HepG2 (cell line): ENCODE measurements at regions not wholly inside any gene's neighbourhood (a gene's known extent, or its start where the extent isn't known, plus 50 kb on each side); places are given as distances from the start of the nearest gene placed in this dataset.
A peak's percentile ranks its signal among the peaks of the same experiment; 100 is the strongest.

Source experiments
- ATAC-seq: fragments of 200-7000 bp; cut with Tn5 transposase; 3 replicates; pipeline ENCODE4 v1.9.1; 2020; ENCODE audit warnings: mild to moderate bottlenecking, moderate library complexity
- BruUV-seq: library from RNA; stranded (reverse); fragments of 400-500 nt; replicated peaks from 2 replicates; lab custom pipeline; 2021; lab: Mats Ljungman, UMichigan
- CTCF ChIA-PET: fragments of 300-600 bp; formaldehyde crosslinking; extraction: SDS; loops from one replicate; lab custom pipeline; 2021; ENCODE audit warnings: low total read pairs, inconsistent platforms, low intra/inter-chr PET ratio; lab: Yijun Ruan, JAX
- POLR2A ChIA-PET: fragments of 350-600 bp; sonication (Branson Sonifier 250); formaldehyde crosslinking; loops from one replicate; lab custom pipeline; 2020; ENCODE audit warnings: antibody characterized with exemption, inconsistent platforms; lab: Yijun Ruan, JAX
- DNase-seq: peaks from one replicate; pipeline ENCODE4 v3.0.0-alpha.2; 2015; ENCODE audit warnings: low spot score
- FAIRE-seq: peaks from 3 replicates; lab custom pipeline; 2011; peaks lifted over from hg19 to GRCh38; lab: Jason Lieb, UNC
- H2AFZ ChIP-seq: one replicate; pipeline ENCODE4 v1.6.1; 2011; ENCODE audit warnings: low read length, inconsistent platforms
- H3K27ac ChIP-seq: fragments of 300-600 bp; 3 replicates; pipeline ENCODE4 v1.8.0; 2011; ENCODE audit warnings: mixed run types, mild to moderate bottlenecking, mixed read lengths, low read length, inconsistent platforms; ENCODE audit not compliant: insufficient read depth; ENCODE audit errors: extremely low read length
- H3K27me3 ChIP-seq, 2 experiments: fragments of 200-600 bp in 1 of 2; 2 replicates in 1 of 2; 3 replicates in 1 of 2; pipeline versions ENCODE4 v1.6.0 to v1.8.0; 2011; ENCODE audit warnings: low read length in 2 of 2, mild to moderate bottlenecking in 2 of 2, moderate library complexity in 2 of 2, inconsistent platforms in 1 of 2; ENCODE audit not compliant: insufficient read depth in 2 of 2, control insufficient read depth in 1 of 2
- H3K36me3 ChIP-seq, 2 experiments: fragments of 200-600 bp in 1 of 2; replicated peaks in 1 of 2; 2 replicates in 1 of 2; 3 replicates in 1 of 2; pipeline versions ENCODE4 v1.5.1 to v1.8.0; 2011; ENCODE audit warnings: low read length in 2 of 2, inconsistent platforms in 1 of 2; ENCODE audit not compliant: insufficient read depth in 2 of 2, control insufficient read depth in 1 of 2
- H3K4me1 ChIP-seq: 2 replicates; pipeline ENCODE4 v1.5.1; 2012; ENCODE audit warnings: low read length, inconsistent platforms; ENCODE audit not compliant: insufficient read depth
- H3K4me2 ChIP-seq: 2 replicates; pipeline ENCODE4 v1.6.0; 2011; ENCODE audit warnings: low read depth, low read length, inconsistent platforms
- H3K4me3 ChIP-seq, 3 experiments: fragments of 200-600 bp in 1 of 3; sonication (generic), shearing (Covaris generic) in 1 of 3; replicated peaks in 1 of 3; 2 replicates each; pipeline ENCODE4 v1.5.1; 2011 to 2016; ENCODE audit warnings: low read length in 3 of 3, inconsistent platforms in 2 of 3, low read depth in 2 of 3, mild to moderate bottlenecking in 2 of 3, control low read depth in 1 of 3, mixed read lengths in 1 of 3; ENCODE audit not compliant: insufficient read depth in 1 of 3
- H3K79me2 ChIP-seq: one replicate; pipeline ENCODE4 v1.6.1; 2011; ENCODE audit warnings: low read length, inconsistent platforms; ENCODE audit not compliant: insufficient read depth
- H3K9ac ChIP-seq: 2 replicates; pipeline ENCODE4 v1.6.0; 2011; ENCODE audit warnings: mild to moderate bottlenecking, low read depth, low read length, inconsistent platforms; ENCODE audit not compliant: insufficient read depth
- H3K9me3 ChIP-seq: 2 replicates; pipeline ENCODE4 v1.5.1; 2012; ENCODE audit warnings: mild to moderate bottlenecking, low read length
- H4K20me1 ChIP-seq: 2 replicates; pipeline ENCODE4 v1.6.0; 2011; ENCODE audit warnings: inconsistent platforms, mild to moderate bottlenecking, low read length, moderate library complexity; ENCODE audit not compliant: insufficient read depth
- MAFF ChIP-seq: IDR thresholded peaks from 2 replicates; pipeline ENCODE4 v1.6.1; 2011; ENCODE audit warnings: low read depth, low read length, improper control_type of control experiment
- MAFK ChIP-seq, 2 experiments: IDR thresholded peaks in 1 of 2; conservative IDR thresholded peaks in 1 of 2; 2 replicates each; pipeline ENCODE4 v1.6.1; 2011; ENCODE audit warnings: improper control_type of control experiment in 2 of 2, low read length in 2 of 2
- RERE ChIP-seq: IDR thresholded peaks from 2 replicates; pipeline ENCODE4 v1.6.1; 2016; ENCODE audit warnings: low read depth, missing genetic modification reagents, missing compliant biosample characterization
- SETDB1 ChIP-seq: sonication (generic); formaldehyde crosslinking; IDR thresholded peaks from 2 replicates; pipeline ENCODE4 v1.5.1; 2020; ENCODE audit warnings: missing genetic modification reagents, mild to moderate bottlenecking, borderline replicate concordance
- STAT6 ChIP-seq: sonication (generic); formaldehyde crosslinking; IDR thresholded peaks from 2 replicates; pipeline ENCODE4 v1.4.0; 2020; ENCODE audit warnings: missing genetic modification reagents, mild to moderate bottlenecking, borderline replicate concordance
- ZNF446 ChIP-seq: sonication (generic); formaldehyde crosslinking; IDR thresholded peaks from 2 replicates; pipeline ENCODE4 v1.5.0; 2020; ENCODE audit warnings: mild to moderate bottlenecking, missing genetic modification reagents
- ZNF782 ChIP-seq: sonication (generic); formaldehyde crosslinking; IDR thresholded peaks from 2 replicates; pipeline ENCODE4 v1.4.0; 2020; ENCODE audit warnings: missing genetic modification reagents, mild to moderate bottlenecking, borderline replicate concordance
- WGBS: methylation state at CpG from one replicate; pipeline ENCODE4 v1.1.6; 2017; ENCODE audit warnings: low lambda C conversion rate; 5-methylcytosine and 5-hydroxymethylcytosine counted together
- in situ Hi-C: cut with HindIII; loops from 2 replicates; pipeline ENCODE4 v1.10.0; 2017; ENCODE audit warnings: low pct_unique_long_range_greater_than_20kb; ENCODE audit not compliant: extremely low pct_ligation_motif_present
- intact Hi-C: fragments of 100-400 bp; cut with micrococcal nuclease; formaldehyde crosslinking; loops from one replicate; pipeline ENCODE4 v1.10.0; 2022; ENCODE audit not compliant: unreplicated experiment

- TF ChIP-seq STAT6 (CRISPR knock-in tag), result no peak
- no peak for TF ChIP-seq ZNF782 (CRISPR knock-in tag)
- no peak for TF ChIP-seq RERE
- TF ChIP-seq ZNF446 (CRISPR knock-in tag), result no peak
Observed at GRCh38 chr12:16090974-16091373, 179.8 kb downstream of the DERA start (continued).

- ChIA-PET CTCF (no interaction called here), POLR2A (no interaction called here)
- peaks cover 15% of the 10 kb centered on the region for H3K4me1 ChIP-seq
- intact Hi-C loops, result no loop called here
- no peak overlapping the region for H3K9ac ChIP-seq
- H3K36me3 ChIP-seq, result no peaks in the 10 kb centered on the region
- no peak overlapping the region for H3K4me3 ChIP-seq
- H3K79me2 ChIP-seq, result no peaks in the 10 kb centered on the region
- DNase-seq (no peak), FAIRE-seq (no peak), ATAC-seq (no peak)
- H3K27ac ChIP-seq, result no peak overlapping the region
- BruUV-seq, result no TSS peak
- WGBS, result 44% methylated on average over 3 of the region's 3 CpGs
- H4K20me1 ChIP-seq, result no peaks in the 10 kb centered on the region
- no peak overlapping the region for H3K4me2 ChIP-seq
- no peaks in the 10 kb centered on the region; a peak in 1 of 5 replicates for H3K27me3 ChIP-seq
- TF ChIP-seq MAFF (peak; percentile 37; the same call in 1 of the 2 replicates), SETDB1 (no peak), MAFK (conservative IDR thresholded peaks at IDR 0.05 in 1 of 2, IDR thresholded peaks at IDR 0.05 in 1 of 2; ENCODE audit: low read length in 2 of 2) (peak; percentile 27 to 65; a peak in 2 of 4 replicates)
- H3K9me3 ChIP-seq, result no peaks in the 10 kb centered on the region
- H2AFZ ChIP-seq, result no peak overlapping the region
- in situ Hi-C loops, result no loop called here
Observed at GRCh38 chr12:16088421-16088820, 177.3 kb downstream of the DERA start.
